NCI-H1105 treated with DMSO at 0.1 percent for 48 hours (cell line): ENCODE measurements at regions not wholly inside any gene's neighbourhood (a gene's known extent, or its start where the extent isn't known, plus 50 kb on each side); places are given as distances from the start of the nearest gene placed in this dataset.

ENCODE experiments used
- DNase-seq: peaks from one replicate; lab custom pipeline; 2025; lab: John Stamatoyannopoulos, UW

GRCh38 chr22:27540656-27541396 lies 260.7 kb downstream of the MN1 start:
- no peak for DNase-seq

GRCh38 chr22:27541836-27542235 lies 259.7 kb downstream of the MN1 start:
- peak; percentile 85 for DNase-seq

GRCh38 chr22:27542602-27543001 lies 259.0 kb downstream of the MN1 start:
- no peak for DNase-seq

- no peak for DNase-seq
Measured at GRCh38 chr22:27543460-27543859, 258.1 kb downstream of the MN1 start.

- DNase-seq = no peak
Measured at GRCh38 chr22:27545085-27545484, 256.5 kb downstream of the MN1 start.

- DNase-seq = no peak
Measured at GRCh38 chr22:27546157-27546935, 255.2 kb downstream of the MN1 start.

- DNase-seq = no peak
Measured at GRCh38 chr22:27551402-27551801, 250.2 kb downstream of the MN1 start.

GRCh38 chr22:27552176-27552575 lies 249.4 kb downstream of the MN1 start:
- DNase-seq = no peak

GRCh38 chr22:27552863-27553262 lies 248.7 kb downstream of the MN1 start:
- no peak for DNase-seq

- DNase-seq = no peak
Measured at GRCh38 chr22:27554106-27554811, 247.3 kb downstream of the MN1 start.

GRCh38 chr22:27554841-27555456 lies 246.6 kb downstream of the MN1 start:
- no peak for DNase-seq

GRCh38 chr22:27556371-27556770 lies 245.2 kb downstream of the MN1 start:
- DNase-seq = no peak

GRCh38 chr22:27557286-27558008 lies 244.1 kb downstream of the MN1 start:
- DNase-seq = no peak

- DNase-seq = no peak
Measured at GRCh38 chr22:27558658-27559371, 242.7 kb downstream of the MN1 start.

GRCh38 chr22:27560781-27561180 lies 240.8 kb downstream of the MN1 start:
- no peak for DNase-seq

- no peak for DNase-seq
Measured at GRCh38 chr22:27561286-27561904, 240.2 kb downstream of the MN1 start.

- DNase-seq = no peak
Measured at GRCh38 chr22:27564806-27565205, 236.8 kb downstream of the MN1 start.

- no peak for DNase-seq
Measured at GRCh38 chr22:27566602-27567001, 235.0 kb downstream of the MN1 start.

- DNase-seq = no peak
Measured at GRCh38 chr22:27568265-27568664, 233.3 kb downstream of the MN1 start.

GRCh38 chr22:27571463-27572277 lies 229.9 kb downstream of the MN1 start:
- DNase-seq = no peak
